ENCODE measurements at regions not wholly inside any gene's neighbourhood (a gene's known extent, or its start where the extent isn't known, plus 50 kb on each side); places are given as distances from the start of the nearest gene placed in this dataset.

DNA sequence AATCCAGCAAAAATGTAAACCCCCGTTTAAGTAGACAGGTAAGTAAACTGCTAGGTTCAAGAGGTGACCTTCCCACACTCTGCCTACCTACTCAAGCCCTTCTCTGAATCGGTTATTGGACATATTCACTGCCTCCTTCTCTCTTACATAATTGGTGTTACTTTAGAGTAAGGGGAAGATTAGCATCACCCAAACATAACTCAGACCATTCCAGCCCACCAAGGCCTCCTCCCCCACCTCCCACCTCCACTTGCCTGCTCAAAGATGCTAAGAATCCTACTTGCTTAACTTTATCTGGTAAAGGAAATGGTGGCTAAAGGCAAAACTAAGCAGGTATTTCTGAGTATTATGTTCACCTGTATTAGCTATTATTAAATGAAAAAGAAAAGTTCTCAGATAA is 55.0 kb upstream of the DTNA start:
- no peaks in the 10 kb centered on the region for H3K36me3 ChIP-seq (ENCODE audit: control insufficient read depth, insufficient read depth, low read length)
- no peak for DNase-seq (ENCODE audit: extremely low read depth, insufficient read length)
- H3K27me3 ChIP-seq (replicated peaks; ENCODE audit: control insufficient read depth, insufficient read depth, low read length), result no peaks in the 10 kb centered on the region

DNA sequence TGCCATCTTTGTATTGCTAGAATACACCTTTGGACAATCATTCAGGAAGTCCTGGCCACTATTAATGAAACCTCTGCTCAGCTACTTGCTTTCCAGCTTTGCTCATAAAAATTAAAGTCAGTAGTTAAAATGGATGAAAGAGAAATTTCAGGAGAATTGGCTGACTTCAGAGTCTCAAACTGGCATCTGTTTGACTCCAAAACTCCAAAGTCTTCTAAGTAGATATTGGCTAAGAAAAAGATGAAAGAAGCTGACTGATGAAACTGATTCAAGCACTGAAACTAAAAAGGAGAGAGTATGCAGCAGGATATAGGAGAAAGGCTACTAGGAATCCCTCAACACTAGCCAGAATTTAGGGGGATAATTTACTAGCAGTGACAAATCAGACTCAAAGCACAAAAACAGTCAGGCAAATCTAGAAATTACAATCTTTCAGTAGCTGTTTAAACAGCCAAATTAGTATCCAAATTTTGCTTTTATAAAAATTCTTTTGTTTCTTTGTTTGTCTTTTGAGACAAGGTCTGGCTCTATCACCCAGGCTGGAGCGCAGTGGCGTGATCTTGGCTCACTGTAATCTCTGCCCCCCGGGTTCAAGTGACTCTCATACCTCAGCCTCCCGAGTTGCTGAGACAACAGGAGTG is 52.1 kb upstream of the DTNA start:
- DNase-seq (ENCODE audit: extremely low read depth, insufficient read length), result no peak
- no peaks in the 10 kb centered on the region for H3K27me3 ChIP-seq (replicated peaks; ENCODE audit: control insufficient read depth, insufficient read depth, low read length)
- TF ChIP-seq, protein P1, sequence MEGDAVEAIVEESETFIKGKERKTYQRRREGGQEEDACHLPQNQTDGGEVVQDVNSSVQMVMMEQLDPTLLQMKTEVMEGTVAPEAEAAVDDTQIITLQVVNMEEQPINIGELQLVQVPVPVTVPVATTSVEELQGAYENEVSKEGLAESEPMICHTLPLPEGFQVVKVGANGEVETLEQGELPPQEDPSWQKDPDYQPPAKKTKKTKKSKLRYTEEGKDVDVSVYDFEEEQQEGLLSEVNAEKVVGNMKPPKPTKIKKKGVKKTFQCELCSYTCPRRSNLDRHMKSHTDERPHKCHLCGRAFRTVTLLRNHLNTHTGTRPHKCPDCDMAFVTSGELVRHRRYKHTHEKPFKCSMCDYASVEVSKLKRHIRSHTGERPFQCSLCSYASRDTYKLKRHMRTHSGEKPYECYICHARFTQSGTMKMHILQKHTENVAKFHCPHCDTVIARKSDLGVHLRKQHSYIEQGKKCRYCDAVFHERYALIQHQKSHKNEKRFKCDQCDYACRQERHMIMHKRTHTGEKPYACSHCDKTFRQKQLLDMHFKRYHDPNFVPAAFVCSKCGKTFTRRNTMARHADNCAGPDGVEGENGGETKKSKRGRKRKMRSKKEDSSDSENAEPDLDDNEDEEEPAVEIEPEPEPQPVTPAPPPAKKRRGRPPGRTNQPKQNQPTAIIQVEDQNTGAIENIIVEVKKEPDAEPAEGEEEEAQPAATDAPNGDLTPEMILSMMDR (IDR thresholded peaks at IDR 0.05; ENCODE audit: insufficient read depth, low read length, poor library complexity, severe bottlenecking), result no peak
- H3K36me3 ChIP-seq (ENCODE audit: control insufficient read depth, insufficient read depth, low read length), result no peaks in the 10 kb centered on the region
- no peak overlapping the region for H3K4me3 ChIP-seq (replicated peaks; ENCODE audit: low read depth, low read length)

More for the DNA sequence above, 55.0 kb upstream of the DTNA start:
- TF ChIP-seq, protein P1 (IDR thresholded peaks at IDR 0.05; ENCODE audit: insufficient read depth, low read length, poor library complexity, severe bottlenecking), result no peak
- no peak overlapping the region for H3K4me3 ChIP-seq (replicated peaks; ENCODE audit: low read depth, low read length)

DNA sequence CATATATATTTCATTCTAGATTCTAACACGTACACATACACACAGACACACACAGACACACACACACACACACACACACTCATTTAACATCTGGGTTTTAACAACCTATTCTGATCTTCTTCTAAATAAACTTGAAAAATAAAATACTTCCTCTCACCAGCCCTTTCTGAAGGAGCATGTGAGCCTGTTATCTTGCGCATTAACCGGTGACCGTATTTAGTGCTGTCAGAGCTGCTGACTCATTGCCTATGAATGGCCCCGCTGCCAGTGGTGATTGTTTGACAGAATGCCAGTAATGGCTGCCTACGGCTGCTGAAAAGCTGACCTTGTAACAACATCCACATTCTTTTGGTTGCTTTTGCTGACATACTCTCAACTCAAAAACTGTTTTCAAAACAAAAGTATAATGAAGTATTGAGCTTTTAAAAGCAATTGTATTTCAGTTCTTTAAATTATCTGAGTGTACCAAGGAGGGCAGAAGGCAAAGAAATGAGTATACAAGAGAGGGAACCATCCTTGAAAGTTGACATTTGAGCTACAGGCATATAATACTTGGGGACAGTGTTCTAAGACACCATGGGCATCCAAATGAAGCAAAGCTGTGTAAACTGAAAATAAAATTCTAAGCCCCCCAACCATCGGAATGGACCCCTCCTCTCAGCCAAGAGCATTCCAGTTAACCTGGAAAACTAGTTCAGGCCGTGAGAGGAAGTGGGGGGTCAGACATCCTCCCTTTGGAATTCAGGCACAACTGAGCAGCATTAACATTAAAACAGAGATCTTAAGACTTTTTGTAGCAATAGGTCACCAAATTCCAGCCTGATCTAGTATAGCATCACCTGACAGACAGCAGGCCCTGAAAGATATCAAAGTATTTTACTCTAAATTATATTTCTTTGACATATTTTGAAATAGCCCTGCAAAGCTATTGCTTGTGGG is 50.2 kb upstream of the DTNA start:
- Histone ChIP-seq H3K4me3 (replicated peaks; ENCODE audit: low read depth, low read length) (no peak overlapping the region), H3K27me3 (replicated peaks; ENCODE audit: control insufficient read depth, insufficient read depth, low read length) (no peaks in the 10 kb centered on the region), H3K36me3 (ENCODE audit: control insufficient read depth, insufficient read depth, low read length) (no peaks in the 10 kb centered on the region)
- no peak for DNase-seq (ENCODE audit: extremely low read depth, insufficient read length)
- TF ChIP-seq, protein P1 (IDR thresholded peaks at IDR 0.05; ENCODE audit: insufficient read depth, low read length, poor library complexity, severe bottlenecking), result no peak

Data from GM06990 (cell line).